T-helper 2 cell (primary cell): ENCODE measurements at regions not wholly inside any gene's neighbourhood (a gene's known extent, or its start where the extent isn't known, plus 50 kb on each side); places are given as distances from the start of the nearest gene placed in this dataset.
A peak's percentile ranks its signal among the peaks of the same experiment; 100 is the strongest.

Source experiments
- DNase-seq, 5 experiments: peaks; one replicate each; pipeline versions ENCODE4 v3.0.0 to v3.0.0-alpha.2; 2012 to 2022

DNA sequence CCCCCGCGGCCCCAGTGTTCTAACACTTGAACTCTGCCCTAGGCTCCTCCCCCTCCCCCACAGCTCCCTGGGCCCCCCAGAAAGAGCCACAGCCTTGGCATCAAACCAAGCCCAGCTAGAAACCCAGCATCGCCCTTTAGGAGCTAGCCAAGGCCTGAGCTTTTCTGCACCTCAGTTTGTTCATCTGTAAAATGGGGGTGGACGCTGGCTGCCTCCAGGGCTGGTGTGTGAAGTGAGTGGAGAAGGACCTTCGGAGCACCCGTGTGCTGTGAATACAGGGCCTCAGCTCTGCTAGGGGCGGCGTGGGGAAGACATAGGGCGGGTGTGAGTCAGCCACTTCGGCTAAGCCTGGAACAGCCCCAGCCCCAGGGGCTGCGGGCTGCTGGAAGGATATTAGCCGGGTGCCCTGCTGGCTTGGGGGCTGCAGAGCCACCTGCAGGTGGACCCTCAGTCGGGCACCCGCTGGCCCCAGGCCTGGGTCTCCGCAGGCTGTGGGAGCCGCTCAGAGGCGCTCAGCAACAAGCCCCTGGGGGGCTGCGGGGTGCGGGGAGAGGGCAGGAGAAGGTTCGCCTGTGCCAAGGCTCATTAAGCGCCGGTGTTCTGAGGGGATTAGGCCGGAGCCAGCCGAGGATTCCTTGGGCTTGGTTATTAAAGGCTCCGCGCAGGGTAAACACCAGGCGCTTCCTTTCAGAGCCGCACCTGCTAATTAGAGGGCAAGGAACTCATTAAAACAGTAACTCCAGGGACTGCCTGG, 217.0 kb upstream of the CIBAR2 start:
- no peak for DNase-seq

DNA sequence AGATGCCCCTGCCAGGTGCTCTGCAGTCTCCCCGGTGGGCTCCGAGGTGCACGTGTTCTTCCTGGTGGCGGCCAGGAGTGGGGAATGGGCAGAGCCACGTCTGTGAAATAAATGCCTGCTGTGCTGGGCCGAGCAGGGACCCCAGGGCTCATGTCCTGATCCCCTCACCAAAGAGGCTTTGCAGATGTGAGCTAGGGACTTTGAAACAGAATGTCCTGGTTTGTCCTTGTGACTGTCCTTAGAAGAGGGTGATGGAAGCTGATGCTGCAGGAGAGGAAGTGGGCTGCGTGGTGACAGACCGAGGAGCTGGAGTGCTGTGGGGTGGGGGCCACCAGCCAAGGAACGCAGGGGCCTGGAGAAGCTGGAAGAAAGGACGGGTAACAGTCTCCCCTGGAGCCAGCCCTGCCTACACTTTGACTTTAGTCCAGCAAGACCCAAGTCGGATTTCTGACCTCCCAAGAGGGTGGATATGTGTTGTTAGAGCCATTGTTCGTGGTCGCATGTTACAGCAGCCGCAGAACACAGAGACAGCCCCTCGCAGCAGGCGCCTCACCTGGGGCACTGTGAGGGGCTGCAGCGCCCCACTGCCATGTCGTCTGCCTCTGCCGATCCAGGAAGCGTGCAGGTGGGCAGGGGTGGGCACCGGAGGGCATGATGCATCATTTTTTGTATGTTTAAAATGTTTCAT, 217.9 kb upstream of the CIBAR2 start:
- DNase-seq: no peak

DNA sequence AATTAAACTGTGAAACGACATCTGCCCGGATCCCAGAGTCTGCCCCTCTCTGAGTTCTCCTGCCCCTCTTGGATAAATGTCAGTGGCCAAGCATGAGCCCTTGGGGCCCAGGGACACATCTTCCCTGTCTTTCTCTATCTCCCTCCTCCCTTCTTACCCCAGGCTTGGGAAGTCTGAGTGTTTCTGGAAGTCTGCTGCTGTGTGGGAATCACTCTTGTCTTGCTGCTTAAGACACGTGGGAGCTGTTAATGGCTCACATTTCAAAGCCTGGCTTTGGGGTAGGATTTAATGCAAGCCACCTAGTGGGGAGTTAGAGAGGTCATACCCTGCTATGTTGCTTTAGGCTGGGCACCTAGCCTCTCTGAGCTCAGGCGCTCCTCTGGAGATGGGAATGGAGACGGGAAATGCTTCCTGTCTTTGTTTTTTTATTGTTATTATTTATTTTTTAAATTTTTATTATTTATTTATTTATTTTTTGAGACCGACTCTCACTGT, 218.5 kb upstream of the CIBAR2 start:
- DNase-seq: peak in 1 of 5 experiments; percentile 36

DNA sequence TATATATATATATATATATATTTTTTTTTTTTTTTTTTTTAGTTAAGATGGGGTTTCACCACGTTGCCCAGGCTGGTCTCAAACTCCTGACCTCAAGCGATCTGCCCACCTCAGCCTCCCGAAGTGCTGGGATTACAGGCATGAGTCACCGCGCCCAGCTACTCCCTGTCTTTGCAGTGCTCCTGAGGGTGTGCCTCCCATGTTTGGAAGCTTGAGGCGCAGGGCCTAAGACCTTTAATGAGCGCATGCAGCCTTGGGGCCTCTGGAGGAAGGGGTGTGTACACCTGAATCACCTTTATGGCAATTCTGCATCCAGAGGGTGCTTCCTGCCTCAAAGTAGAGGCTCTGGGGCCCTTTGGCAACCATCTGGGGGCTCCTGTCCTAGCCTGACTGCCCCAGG, 219.4 kb upstream of the CIBAR2 start:
- DNase-seq: no peak

DNA sequence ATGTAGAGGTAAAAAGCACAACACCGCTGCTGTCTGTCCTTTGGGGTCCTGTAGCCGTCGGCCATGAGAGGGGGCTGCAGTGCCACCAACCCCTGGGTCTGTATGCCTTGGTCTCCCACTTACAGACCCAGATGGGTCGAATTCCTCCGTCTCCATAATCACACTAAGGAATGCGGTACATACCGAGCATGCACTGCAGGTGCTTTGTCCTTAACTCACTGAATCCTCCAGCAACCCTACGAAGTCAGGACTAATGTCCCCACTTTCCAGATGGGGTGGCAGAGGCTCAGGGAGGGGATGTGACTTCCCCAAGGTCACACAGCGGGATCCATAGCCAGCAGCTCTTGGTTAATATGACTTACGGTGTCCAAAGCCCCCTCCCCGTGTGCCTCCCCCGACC, 219.9 kb upstream of the CIBAR2 start:
- no peak for DNase-seq

DNA sequence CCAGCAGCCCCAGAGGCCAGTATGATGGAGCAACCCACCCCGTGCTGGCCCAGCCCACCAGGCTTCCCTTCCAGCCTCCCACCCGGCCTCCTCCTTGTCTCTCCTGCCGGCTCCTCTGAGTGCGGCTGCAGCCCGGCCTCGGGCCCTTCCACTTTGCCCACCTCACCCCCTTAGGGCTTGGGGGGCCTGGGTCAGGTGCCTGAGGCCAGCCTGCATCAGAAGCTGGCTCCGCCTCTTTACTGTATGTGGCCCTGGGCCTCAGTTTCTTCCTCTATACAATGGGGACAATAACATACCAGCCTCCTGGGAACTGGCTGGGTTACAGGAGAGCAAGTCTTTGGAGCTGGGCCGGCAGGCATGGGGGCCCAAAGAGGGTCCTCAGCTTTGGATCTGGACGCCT, 221.1 kb upstream of the CIBAR2 start:
- no peak for DNase-seq

DNA sequence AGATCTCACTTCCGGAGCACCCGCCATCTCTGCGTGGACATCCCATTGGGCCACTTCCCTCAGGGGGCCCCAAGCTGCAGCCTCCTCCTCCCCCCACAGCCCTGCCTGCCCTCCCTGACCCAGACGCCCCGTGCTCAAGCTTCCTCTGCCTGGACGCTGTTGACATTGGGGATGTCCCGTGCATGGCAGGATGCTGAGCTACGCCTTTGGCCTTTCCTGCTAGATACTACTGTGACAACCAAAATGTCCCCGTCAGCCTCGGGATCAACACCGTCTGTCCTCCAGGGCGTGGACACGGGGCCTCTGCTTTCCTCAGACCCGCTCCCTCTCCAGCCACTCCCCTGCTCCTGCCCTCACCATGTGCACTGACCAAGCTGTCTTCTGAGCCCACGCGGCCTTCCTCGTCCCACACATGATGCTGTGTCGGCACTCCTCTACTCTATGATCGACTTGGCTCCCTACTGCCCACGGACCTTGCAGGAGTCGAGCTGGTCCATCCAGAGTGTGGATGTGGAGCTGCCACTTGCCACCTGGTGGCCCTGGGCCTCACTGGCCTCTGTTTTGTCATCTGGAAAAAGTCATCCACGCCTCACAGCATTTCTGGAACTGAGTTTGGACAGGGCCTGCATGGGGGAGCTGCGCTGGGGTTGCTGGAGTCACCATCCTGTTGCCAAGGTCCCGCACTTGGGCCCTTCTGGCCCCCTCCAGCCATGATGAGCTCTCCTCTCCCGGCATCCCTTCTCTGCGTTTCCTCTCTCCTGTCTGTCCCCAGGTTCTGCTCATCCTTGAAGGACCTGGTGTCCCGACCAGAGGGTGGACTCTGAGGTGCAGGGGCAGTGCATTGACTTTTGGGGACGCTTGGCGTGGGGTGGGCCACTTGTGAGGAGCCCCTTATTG, 221.7 kb upstream of the CIBAR2 start:
- DNase-seq: no peak

DNA sequence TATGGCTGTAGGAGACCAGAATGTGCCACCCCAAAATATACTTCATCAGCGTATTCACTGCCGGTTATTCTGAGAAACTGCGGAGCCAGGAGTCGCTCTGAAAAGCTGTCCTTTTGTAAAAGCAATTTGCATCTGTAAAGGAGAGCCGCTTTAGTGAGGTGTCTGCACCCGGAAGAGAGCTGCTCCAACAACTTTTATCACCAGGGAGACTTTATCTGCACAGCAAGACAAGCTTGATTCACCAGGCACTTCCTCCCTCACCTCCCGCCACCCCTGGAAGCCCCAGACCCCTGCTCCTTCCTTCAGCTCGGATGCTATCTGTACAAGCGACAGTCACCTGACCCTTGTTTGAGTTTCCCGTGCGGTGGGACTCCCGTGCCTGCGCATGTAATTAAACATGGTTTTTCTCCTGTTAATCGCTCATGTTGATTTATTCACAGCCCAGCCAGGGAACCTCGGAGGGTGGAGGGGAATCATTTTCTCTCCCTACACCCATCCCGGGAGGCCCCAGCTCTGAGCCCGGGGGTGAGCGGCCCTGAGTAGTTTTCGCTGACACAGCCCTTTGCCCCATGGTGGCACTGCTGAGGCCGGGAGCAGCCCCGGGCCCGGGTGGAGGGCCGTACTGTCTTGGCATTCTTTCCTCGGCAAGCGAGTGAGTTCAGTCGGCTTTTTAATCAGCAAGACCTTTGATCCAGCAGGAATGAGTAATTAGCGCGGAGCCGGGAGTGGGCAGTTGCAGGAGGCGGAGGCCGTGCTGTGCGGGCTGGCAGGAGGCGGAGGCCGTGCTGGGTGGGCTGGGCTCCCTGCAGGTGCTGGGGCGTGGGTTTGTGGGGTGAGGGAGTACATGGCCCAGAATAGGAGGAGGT, 222.7 kb upstream of the CIBAR2 start:
- DNase-seq: peak in 1 of 5 experiments; percentile 10

DNA sequence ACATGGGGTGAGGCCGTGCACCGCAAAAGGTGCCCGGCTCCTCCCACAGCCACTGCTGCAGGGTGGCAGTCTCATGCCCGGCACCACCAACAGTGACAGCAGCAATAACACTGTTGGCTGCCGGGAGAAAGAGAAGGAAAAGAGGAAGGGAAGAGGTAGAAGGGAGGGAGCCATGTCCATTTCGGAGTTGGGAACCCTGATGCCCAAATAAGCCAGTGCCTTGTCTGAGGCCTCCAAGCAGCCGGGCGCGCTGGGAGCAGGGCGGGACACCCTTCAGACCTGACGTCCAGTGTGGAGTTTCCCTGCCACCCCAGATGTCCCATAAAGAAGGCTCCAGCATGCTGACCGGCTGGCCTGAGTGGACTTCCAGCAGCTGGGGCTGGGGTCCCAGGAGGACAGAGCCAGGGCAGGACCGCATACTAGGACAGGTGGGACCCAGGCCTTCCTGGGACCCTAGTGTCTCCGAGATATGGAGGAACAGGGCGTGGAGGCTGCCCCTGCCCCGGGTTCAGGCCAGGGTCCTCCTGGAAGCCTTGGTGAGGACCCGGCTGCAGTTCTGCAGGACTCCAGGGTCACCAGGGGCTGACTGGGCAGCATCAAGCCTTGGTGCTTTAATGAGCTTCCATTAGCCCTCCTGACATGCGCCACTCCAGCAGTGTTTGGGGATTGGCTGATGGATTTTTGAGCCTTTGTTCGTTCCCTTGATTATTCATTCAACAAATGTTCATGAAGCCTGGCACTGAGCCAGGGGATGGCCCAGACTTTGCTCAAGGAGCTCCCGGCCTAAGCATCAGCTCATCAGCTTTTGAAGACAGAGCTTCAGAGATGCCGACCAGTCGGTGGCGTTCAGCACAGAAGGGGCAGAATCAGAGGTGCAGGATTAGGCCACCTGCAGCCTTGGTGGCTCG, 223.6 kb upstream of the CIBAR2 start:
- DNase-seq: no peak

DNA sequence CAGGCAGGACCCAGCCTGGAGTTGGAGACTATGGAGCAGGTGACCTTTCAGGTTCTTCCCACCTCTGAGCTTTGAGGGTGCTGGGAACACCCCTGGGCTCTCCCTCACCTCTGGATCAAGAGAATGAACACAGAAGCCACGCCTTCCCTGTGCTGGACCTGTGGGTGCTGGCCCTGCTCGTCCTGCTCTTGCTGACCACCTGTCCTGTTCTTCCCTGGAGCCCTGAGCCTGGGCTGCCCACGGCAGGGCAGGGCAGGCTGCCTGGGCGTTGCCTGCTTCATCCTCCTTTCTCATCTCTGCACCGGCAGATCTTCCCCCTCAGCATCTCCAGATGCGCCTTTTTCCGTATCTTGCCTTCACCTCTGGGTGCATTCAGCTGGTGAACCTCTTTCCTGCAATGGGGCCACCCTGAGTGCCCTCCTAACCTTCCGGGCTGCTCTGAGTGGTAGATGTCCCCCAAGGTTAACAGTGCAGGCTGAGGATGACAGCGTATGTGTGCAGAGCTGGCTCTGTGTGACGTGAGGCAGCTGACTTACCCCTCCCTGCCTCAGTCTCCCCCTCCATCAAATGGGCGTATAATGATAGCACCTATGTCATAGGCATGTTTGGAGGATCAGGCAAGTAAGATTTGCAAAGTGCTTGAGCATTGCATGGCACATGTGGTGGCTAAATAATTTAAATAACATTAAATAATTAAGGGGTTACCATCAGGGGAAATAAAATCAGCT, 225.8 kb upstream of the CIBAR2 start:
- DNase-seq: no peak

DNA sequence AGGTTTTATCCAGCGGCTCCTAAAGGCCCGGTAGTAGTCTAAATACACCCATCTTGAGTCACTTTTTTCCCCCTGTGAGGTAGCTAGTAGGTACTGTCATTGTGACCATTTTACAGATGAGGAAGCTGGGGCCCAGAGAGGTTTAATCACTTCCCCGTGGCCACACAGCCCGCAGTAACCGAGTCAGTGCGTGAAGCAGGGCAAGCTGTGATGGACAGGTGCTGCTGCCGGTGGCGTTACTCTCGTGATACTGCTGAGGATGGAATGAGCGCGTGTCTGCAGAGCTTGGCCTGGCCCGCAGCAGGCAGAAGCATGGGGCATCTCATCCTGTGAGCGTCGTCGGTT, 226.3 kb upstream of the CIBAR2 start:
- DNase-seq: no peak

DNA sequence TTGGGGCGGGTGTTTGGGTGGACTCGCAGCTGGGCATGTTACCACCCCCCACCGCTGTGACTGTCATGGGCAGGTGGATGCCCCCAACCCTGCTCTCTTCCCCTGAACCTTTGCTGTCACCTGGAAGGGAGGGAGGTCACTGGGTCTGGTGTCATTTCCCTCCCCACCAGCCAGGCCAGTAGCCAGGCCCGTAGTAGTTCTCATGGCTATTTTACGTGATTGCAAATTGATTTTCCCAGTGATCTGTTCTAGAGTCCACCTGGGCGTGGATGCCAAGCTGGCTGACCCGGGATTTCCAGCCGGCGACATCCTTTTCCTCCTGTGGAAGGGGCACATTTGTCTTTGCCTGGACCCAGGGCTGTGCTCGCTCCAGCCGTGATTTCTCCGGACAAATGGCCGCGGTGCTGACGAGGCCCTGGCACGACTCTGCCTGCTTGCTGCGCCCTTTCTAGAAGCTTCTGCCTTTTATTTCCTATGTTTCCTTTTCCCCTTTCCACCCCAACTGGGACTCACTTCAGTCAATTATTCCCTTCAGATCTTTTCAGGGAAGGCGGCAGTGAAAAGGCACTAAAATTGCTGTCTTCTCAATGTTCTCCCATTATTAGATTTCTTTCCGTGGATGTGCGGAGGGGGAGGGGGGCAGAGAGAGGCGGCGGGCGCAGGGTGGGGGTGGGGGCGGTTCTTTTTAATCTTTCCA, 226.9 kb upstream of the CIBAR2 start:
- no peak for DNase-seq

DNA sequence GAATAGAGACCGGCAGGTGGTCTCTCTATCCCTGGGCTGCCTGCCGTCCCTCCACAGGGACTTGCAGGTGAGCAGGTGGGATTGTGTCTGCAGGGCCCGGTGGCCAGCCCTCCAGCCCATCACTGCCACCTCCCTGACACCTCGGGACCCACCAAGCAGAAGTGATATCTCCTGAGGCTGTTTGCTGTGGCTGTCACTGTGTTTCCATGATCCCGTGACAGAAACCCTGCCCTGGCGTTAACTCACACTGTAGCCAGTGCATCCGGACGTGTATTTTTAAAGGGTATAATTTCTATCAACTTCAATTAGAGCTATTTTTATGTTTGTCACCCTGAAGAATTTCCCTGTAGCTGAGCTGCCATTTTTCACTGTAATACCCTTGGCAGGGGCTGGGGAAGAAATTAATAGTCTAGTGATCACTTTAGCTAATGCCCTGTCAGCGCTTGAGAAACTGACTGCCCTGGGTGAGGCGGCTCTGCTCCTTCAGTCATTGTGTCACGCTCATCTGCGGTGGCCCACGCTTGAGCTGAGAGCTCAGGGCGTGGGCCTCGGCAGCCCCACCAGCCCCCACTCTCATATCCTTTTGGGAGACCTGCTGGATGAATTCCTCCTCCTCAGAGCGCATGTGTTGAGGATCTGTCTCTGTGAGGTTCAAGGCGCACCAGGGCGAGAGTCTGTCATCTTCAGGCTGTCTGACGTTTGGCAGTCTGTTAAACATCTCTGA, 229.9 kb upstream of the CIBAR2 start:
- DNase-seq: no peak

DNA sequence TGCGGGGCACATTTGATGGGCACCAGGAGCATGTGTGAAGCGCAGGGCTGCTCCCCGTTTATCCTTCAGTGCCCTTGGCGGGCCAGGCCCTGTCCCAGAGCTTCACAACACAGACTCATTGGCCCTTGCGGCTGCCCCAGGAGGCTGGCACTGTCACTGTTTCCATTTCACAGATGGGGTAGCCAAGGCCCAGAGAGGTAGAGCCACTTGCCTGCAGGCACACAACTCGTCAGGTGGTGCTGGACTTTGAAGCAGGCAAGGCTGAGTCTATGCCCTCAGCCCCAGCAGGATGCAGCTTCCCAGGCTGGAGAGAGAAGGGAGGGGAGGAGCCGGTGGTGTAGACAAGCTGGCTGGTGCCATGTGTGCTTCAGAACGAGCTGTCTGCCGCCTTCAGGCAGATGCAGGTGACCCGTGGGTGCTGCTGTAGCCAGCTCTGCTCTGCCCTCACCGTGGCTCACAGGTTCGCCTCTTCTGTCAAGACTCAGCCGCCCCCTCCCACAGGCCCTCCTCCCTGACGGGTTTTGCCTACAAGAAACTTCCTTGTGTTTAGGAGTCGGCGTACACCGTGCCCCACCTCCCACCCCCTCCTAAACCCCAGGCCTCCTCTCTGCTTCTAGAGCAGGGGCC, 232.3 kb upstream of the CIBAR2 start:
- DNase-seq: no peak

DNA sequence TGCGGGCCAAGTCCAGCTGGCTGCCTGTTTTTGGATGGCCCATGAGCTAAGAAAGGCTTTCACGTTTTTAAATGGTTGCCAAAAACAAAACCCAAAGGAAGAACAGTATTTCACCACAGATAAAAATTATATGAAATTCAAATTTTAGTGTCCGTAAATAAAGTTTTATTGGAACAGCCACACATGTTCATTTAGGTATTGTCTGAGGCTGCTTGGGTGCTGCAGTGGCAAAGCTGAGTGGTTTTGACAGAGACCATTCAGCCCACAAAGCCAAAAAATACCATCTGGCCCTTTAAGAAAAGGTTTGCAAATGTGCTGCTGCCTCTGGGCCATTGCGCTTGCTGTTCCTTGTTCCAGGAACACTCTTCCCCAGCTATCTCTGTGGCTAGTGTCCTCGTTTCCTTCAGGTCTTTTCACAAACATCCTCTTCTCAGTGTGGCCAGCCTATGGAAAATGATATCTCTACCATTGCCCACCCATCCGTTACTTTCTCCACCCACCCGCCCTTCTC, 232.9 kb upstream of the CIBAR2 start:
- DNase-seq: no peak

DNA sequence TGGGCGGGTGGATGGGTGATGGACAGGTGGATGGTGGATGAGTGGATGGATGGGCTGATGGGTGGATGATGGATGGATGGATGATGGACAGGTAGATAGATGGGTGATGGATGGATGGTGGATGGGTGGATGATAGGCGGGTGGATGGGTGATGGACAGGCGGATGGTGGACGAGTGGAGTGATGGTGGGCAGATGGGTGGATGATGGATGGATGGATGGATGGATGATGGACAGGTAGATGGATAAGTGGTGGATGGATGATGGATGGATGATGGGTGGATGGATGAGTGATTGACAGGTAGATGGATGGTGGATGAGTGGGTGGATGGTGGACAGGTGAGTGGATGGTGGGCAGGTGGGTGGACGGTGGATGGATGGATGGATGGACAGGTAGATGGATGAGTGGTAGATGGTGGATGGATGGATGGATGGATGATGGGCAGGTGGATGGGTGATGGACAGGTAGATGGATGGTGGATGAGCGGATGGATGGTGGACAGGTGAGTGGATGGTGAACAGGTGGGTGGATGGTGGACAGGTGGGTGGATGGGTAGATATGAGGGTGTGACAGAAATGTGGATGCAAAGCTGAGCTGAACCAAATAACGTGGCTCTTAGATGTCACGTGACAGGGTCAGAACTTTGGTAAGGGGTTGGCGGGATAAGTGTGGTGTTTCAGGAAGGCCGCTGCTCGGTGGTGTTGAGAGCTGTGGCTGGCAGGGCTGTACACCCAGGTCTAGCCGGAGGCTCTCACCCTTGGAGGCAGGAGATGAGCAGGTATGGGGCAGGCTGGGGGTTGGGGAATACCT, 234.3 kb upstream of the CIBAR2 start:
- DNase-seq: no peak

DNA sequence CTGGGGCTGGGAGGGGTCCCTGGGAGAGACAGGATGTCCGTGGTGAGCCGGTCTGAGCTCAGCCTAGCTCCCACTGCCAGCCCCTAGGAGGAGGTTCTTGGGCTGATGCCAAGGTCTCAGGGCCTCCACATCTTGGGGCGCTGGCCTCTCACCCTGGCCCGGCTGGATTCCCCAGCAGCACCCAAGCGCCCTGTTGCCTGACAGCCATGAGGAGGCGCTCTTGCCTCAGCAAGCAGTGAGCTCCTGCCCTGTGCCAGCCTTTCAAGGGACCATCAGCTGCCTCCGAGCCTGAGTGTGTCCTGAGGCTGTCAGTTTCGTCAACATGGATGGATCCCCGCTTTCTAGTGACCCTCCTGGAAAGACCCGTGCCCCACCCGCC, 234.9 kb upstream of the CIBAR2 start:
- no peak for DNase-seq
